ENCODE measurements at regions not wholly inside any gene's neighbourhood (a gene's known extent, or its start where the extent isn't known, plus 50 kb on each side); places are given as distances from the start of the nearest gene placed in this dataset.
"Not testable (repeated sequence)": the region's sequence is repeated elsewhere in the genome, so short reads cannot be mapped to it uniquely, and the experiment has no call there.

DNA sequence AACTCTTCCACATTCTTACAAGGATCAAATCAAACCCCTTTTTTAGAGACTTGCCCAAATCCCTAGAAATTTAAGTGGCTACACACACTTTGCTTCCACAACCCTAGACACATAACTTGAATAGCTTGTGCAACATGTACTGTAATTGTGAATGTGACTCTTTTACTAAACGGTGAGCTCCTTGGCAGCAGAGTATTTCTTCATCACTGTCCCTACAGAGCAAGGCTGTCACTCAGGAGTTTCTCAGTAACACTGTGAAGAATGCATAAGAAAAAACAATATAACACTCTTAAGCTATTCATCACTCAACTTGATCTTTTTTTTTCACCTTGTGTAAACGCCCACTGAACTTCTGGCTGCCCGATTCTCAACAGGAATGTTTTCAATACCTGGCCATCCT lies 53.8 kb upstream of the ADAMTS18 start:
- no peak for DNase-seq

DNA sequence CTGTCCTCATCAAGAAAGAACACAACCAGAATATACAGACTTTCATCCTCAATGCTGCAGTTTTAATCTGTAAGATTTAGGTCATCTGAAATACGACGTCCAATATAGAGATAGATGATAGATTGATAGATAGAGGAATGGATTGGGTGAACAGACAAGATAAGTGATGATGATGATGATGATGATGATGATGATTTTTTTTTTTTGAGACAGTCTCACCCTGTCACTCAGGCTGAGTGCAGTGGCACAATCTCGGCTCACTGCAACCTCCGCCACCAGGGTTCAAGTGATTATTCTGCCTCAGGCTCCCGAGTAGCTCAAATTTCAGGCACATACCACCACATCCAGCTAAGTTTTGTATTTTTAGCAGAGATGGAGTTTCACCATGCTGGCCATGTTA lies 56.3 kb upstream of the ADAMTS18 start:
- no peak for DNase-seq

DNA sequence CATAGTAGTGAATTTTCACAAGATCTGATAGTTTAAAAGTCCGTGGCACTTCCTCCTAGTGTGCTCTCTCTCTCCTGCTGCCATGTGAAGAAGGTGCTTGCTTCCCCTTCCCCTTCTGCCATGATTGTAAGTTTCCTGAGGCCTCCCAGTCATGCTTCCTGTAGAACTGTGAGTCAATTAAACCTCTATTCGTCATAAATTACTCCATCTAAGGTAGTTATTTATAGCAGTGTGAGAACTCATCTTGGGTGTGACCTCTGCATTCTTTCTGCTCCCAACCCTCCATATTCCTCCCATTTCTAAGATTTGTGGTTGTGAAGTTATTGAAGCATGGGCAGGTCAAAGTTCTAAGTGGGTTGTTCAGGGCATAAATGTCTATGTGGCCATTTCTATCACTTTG lies 62.1 kb upstream of the ADAMTS18 start:
- DNase-seq, result no peak

DNA sequence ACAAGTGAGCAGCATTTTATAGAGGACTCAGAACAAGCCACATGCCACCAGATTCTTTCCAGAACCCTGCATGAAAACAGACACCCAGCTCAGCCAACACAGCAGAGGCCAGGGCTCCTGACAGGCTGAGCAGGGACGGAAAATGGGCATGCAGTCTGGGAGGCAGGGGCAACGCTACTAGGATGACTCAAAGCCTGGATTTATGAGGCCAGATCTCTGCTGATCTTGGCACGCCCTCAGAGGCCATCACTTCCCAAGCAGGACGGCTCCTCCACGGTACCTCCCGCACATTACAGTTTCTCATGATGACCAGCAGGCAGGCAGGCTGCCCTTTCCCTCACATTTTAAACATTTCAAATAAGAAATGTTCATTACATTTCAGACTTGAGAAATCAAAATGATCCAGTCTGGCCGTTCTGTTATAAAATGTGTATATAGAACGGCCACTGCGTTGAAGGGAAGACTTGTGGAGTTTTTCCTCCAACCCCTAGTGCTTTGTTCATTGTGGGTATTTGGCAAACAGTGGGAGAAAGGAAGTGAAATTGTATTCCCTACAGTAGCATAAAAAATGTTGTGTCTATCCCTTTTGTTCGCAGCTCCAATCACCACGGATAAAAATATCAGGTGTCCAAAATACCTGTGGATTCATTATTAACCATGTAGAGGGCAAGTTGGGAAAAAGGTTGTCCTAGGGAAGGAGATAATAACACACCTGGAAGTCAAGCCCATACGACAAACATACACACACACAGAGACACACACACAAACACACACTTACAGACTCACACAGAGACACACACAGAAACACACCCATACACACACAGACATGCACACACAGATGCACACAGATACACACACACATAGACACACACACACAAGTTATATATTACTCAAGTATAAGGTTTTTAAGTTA lies 64.8 kb upstream of the ADAMTS18 start:
- no peak for DNase-seq

- DNase-seq, result no peak
These were observed 65.4 kb upstream of the ADAMTS18 start for GRCh38 chr16:77500286-77500598.

DNA sequence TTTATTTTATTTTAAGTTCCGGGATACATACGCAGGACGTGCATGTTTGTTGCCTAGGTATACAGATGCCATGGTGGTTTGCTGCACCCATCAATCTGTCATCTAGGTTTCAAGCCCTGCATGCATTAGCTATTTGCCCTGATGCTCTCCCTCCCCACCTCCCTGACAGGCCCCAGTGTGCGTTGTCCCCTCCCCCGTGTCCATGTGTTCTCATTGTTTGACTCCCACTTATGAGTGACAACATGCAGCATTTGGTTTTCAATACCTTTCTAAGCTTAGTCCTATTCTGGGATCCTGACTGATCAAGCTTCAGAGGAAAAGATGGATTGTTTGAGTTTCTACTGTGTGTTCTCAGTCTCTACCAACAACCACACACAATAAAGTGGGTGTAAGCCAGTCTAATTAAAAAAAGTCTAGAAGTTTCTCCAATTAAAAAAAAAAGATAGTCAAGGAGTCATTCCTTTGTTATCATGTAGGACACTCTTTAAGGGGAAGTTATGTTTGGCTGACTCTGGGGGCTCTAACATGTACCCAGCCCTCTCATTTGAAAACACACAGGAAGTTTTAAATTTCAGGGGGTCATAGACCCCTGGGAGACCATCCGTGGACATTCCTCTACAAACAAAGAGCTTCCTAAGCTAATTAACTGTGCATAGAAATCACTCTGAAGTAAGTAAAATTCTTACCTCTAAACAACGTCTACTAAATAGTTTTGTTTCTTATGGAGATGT lies 66.3 kb upstream of the ADAMTS18 start:
- no peak for DNase-seq

GRCh38 chr16:77502448-77502847 lies 67.6 kb upstream of the ADAMTS18 start:
- no peak for DNase-seq

- not testable (repeated sequence) for DNase-seq
These were observed 71.7 kb upstream of the ADAMTS18 start for GRCh38 chr16:77506492-77506891.

GRCh38 chr16:77509051-77509450 lies 74.2 kb upstream of the ADAMTS18 start:
- DNase-seq, result no peak

DNA sequence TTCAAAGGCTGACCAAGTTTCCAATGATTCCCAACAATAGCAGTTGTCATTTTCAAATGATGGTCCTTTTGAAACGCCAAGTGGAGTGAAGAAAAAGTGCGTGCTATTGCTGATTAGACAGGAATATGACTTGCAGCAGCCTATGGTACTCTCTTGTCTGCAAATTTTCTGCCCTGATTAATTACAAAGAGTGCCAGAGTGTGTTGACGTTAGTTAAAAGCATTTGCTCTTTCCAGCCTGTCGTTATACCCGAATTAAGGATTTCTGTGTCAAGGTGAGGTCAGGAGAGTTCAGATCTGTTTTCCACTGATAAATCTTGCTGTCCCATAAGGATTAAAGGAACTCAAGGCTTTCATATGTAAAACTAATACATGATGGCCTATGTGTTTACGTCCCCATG lies 75.0 kb upstream of the ADAMTS18 start:
- no peak for DNase-seq

DNA sequence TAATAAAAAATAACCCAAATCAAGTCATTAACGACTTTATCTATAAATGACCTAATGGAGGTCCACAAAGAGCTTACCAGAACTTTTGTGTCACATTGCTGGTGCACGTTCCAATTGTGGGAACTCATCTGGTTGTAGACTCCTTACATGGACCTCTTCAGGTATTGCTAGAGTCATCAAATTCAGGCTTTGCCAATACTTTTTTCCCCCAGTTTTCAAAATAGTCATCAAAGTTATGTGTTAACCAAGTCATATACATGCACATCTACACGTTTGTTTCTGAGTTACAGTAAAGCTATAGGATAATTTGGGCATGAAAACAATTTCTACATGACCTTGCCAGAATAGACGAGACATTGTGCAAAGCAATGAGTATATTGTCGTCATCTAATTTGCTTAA lies 76.2 kb upstream of the ADAMTS18 start:
- no peak for DNase-seq

GRCh38 chr16:77514500-77515220 lies 79.8 kb upstream of the ADAMTS18 start:
- no peak for DNase-seq

DNA sequence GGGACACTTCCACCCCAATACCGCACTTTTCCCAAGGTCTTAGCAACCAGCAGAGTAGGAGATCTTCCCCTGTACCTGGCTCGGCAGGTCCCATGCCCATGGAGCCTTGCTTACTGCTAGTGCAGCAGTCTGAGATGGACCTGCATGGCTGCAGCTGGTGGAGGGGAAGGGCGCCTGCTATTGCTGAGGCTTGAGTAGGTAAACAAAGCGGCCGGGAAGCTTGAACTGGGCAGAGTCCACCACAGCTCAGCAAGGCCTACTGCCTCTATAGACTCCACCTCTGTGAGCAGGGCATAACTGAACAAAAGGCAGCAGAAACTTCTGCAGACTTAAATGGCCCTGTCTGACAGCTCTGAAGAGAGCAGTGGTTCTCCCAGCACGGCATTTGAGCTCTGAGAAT lies 90.4 kb upstream of the ADAMTS18 start:
- not testable (repeated sequence) for DNase-seq

DNA sequence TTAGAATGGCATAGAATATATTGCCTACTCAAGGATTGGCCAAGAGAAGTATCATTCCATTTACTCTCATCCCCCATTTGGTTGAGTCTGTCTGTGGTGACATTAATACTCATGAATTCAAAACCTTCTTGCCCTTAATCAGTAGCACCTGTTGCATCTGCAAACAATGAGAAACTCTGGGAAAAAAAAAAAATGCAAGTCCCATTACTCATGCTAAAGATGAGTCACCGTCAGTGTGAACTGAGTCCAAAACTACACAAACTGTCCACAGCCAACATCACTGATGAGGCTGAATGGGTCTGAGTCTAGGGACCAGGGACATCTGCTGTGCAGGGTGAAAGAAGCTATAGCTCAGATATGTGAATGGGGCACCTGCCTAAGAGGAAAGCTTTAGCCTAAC lies 96.9 kb upstream of the ADAMTS18 start:
- no peak for DNase-seq

DNA sequence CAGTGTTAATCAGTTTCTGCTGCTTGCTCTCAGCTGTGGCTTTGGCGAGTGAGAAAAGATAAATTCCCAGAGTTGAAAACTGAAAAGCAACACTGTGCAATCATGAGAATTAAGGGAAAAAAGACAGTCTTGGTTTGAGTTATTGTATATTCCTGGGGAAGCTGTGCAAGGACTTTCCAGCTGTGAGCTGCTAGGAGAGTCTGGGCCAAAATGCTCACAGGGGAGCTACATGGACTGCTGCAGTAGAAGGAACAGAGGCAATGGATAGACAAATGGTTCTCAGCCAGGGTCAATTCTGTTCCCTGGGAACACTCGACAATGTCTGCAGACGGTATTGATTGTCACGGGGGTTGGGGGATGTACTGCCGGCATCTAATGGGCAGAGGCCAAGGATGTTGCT lies 102.0 kb upstream of the ADAMTS18 start:
- DNase-seq, result no peak

DNA sequence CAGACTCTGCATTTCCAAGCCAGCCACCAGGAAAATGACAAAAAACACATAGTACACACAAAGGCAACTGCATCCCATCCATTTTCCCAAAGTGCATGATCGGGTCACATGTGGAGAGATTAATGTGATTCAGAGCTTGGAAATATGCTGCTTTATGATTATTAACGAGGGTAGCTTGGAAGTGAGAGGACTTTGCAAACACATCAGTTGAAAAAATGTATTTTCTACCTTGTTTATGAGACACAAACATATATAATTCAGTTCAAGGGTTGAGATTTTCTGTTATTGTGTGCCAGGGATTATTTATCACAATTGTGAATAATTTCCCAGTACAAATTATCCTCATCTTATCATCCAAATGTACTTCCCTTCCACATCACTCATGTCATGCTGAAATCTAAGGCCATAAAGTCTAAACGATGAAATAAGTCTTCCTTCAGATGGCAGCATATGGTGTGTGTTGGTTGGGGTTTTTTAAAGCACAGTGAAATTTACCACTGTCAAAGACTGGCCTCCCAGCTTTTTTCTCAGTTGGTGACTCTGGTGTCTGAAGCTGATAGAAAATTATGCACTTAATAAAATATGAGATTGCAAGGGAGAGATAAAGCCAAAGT lies 104.7 kb upstream of the ADAMTS18 start:
- DNase-seq, result no peak

- no peak for DNase-seq
These were observed 105.8 kb upstream of the ADAMTS18 start for GRCh38 chr16:77540646-77541045.

GRCh38 chr16:77541165-77541564 lies 106.3 kb upstream of the ADAMTS18 start:
- no peak for DNase-seq

- DNase-seq, result no peak
These were observed 113.3 kb upstream of the ADAMTS18 start for GRCh38 chr16:77548151-77548550.

DNA sequence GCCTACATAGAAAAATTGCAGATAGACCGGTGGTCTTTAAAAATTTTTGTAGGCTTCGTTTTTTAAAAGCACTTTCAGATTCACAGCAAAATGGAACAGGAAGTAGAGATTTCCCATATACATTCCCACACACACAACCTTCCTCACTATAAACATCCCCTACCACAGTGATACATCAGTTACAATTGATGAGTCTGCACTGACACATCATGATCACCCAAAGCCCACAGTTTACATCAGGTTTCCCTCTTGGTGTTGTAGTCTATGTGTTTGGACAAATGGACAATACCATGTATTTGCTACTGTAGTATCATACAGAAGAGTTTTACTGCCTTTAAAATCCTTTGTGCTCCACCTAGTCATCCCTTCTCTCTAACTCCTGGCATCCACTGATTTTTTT lies 113.9 kb upstream of the ADAMTS18 start:
- DNase-seq, result no peak

- DNase-seq, result no peak
These were observed 115.0 kb upstream of the ADAMTS18 start for GRCh38 chr16:77549876-77550275.

DNA sequence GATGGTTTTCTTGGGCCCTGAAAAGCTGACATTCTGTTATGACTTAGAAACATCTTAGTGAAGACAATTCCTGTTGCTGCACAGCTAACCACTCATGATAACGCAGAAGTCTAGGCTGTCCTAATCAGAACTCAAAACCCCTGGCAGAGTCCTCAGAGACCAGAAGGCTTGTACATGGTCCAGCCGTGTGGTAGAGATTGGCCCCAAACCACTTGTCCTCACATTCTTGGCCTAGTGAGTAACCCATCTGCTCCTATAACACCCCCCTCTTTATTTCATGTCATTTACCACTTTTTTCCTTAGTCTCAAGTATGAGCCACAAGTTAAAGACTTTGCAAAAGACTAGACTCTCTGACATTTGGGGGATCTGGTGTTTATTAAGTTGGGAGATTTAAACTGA lies 116.5 kb upstream of the ADAMTS18 start:
- no peak for DNase-seq

DNA sequence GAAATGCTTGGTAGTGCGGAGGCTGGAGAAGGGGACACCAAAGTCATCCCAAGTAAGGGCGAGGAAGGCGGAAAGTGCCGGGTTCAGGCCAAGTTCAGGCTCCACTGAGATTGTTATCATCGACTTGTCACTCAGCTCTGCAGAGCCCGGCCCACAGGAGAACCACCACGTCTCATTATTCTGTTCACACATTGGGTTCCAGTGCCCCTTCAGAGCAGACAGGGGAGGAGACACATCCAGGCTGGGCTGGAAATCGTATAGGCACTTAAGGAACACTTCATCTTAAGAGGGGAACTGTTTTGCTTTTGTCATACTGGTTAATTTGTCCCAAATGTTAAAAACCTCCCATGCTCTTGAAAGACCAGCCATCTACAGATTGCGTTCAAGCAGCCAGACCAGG lies 118.3 kb upstream of the ADAMTS18 start:
- no peak for DNase-seq

Measured in NCI-H345 (cell line).